ENCODE measurements at regions not wholly inside any gene's neighbourhood (a gene's known extent, or its start where the extent isn't known, plus 50 kb on each side); places are given as distances from the start of the nearest gene placed in this dataset.

- intact Hi-C loops (cut with DNase I) = no loop called here
- TF ChIP-seq CTCF (IDR thresholded peaks at IDR 0.05) = no peak
- Histone ChIP-seq H3K27ac (no peak overlapping the region), H3K27me3 (peaks cover 0 to 9% (median 6%) of the 10 kb centered on the region in 7 donors), H3K4me3 (no peak overlapping the region), H3K36me3 (no peaks in the 10 kb centered on the region), H3K9me3 (no peaks in the 10 kb centered on the region), H3K4me1 (no peaks in the 10 kb centered on the region)
- DNase-seq (no peak), ATAC-seq (no peak)
- 33 to 52% methylated on average over 7 of the region's 7 CpGs for WGBS, 2 donors
Measured at GRCh38 chr4:189162073-189162789, 778.4 kb upstream of the FRG1 start.

- intact Hi-C loops (cut with DNase I) = no loop called here
- DNase-seq (no peak), ATAC-seq (no peak)
- H3K4me1 ChIP-seq = no peaks in the 10 kb centered on the region
- no peaks in the 10 kb centered on the region for H3K9me3 ChIP-seq
- no peak overlapping the region for H3K4me3 ChIP-seq
- no peak for TF ChIP-seq CTCF (IDR thresholded peaks at IDR 0.05)
- H3K27me3 ChIP-seq = peaks cover 0 to 9% (median 6%) of the 10 kb centered on the region in 7 donors
- no peak overlapping the region for H3K27ac ChIP-seq
- no peaks in the 10 kb centered on the region for H3K36me3 ChIP-seq
Measured at GRCh38 chr4:189162888-189163287, 777.8 kb upstream of the FRG1 start.

- no peak overlapping the region for H3K27ac ChIP-seq
- intact Hi-C loops (cut with DNase I) = no loop called here
- no peak overlapping the region for H3K4me3 ChIP-seq
- H3K36me3 ChIP-seq = no peaks in the 10 kb centered on the region
- ATAC-seq (no peak), DNase-seq (no peak)
- H3K27me3 ChIP-seq = peaks cover 0 to 4% (median 0%) of the 10 kb centered on the region in 7 donors
- 81 to 82% methylated on average over 5 of the region's 5 CpGs for WGBS, 2 donors
- TF ChIP-seq CTCF (IDR thresholded peaks at IDR 0.05) = no peak
- H3K9me3 ChIP-seq = no peaks in the 10 kb centered on the region
- H3K4me1 ChIP-seq = no peaks in the 10 kb centered on the region
Measured at GRCh38 chr4:189176002-189176401, 764.7 kb upstream of the FRG1 start.

- ATAC-seq (no peak), DNase-seq (no peak)
- no peak overlapping the region for H3K4me3 ChIP-seq
- 76 to 77% methylated on average over 5 of the region's 5 CpGs for WGBS, 2 donors
- intact Hi-C loops (cut with DNase I) = no loop called here
- no peak overlapping the region for H3K27ac ChIP-seq
- no peaks in the 10 kb centered on the region for H3K36me3 ChIP-seq
- no peak for TF ChIP-seq CTCF (IDR thresholded peaks at IDR 0.05)
- H3K27me3 ChIP-seq = peaks cover 0 to 4% (median 0%) of the 10 kb centered on the region in 7 donors
- no peaks in the 10 kb centered on the region for H3K4me1 ChIP-seq
- no peaks in the 10 kb centered on the region for H3K9me3 ChIP-seq
Measured at GRCh38 chr4:189177130-189177529, 763.5 kb upstream of the FRG1 start.
